H1 (cell line): ENCODE measurements at regions not wholly inside any gene's neighbourhood (a gene's known extent, or its start where the extent isn't known, plus 50 kb on each side); places are given as distances from the start of the nearest gene placed in this dataset.

Experiments
- CTCF ChIA-PET: fragments of 300-600 bp; sonication (Branson Sonifier 250); formaldehyde crosslinking; loops from one replicate; lab custom pipeline; 2021; ENCODE audit not compliant: partially characterized antibody; lab: Charles Lee
- POLR2A ChIA-PET: fragments of 300-600 bp; sonication (Branson Sonifier 250); formaldehyde crosslinking; loops from one replicate; lab custom pipeline; 2021; ENCODE audit warnings: inconsistent platforms; ENCODE audit not compliant: partially characterized antibody; lab: Charles Lee
- DNase-seq, 2 experiments: peaks; one replicate each; pipeline versions ENCODE4 v3.0.0 to v3.0.0-alpha.2; 2010 to 2022; ENCODE audit warnings: low spot score in 2 of 2, low read depth in 1 of 2, mixed read lengths in 1 of 2
- FAIRE-seq: peaks from 2 replicates; lab custom pipeline; 2011; peaks lifted over from hg19 to GRCh38; lab: Jason Lieb, UNC
- H2AFZ ChIP-seq: 2 replicates; pipeline ENCODE4 v1.8.1; 2012; ENCODE audit warnings: low read length, inconsistent platforms
- H2AK5ac ChIP-seq: 2 replicates; pipeline ENCODE4 v1.6.1; 2013; ENCODE audit warnings: low read depth, low read length
- H2BK120ac ChIP-seq: replicated peaks from 2 replicates; pipeline ENCODE3; 2013; ENCODE audit warnings: low read depth, low read length, inconsistent platforms
- H2BK12ac ChIP-seq: 2 replicates; pipeline ENCODE4 v1.6.1; 2013; ENCODE audit warnings: low read depth, low read length
- H2BK15ac ChIP-seq: 2 replicates; pipeline ENCODE4 v1.6.1; 2013; ENCODE audit warnings: low read length
- H2BK20ac ChIP-seq: 2 replicates; pipeline ENCODE4 v1.6.1; 2013; ENCODE audit warnings: low read length
- H2BK5ac ChIP-seq: 2 replicates; pipeline ENCODE4 v1.6.1; 2013; ENCODE audit warnings: low read depth, low read length
- H3K14ac ChIP-seq: 2 replicates; pipeline ENCODE4 v1.6.1; 2013; ENCODE audit warnings: inconsistent platforms; ENCODE audit not compliant: insufficient read length
- H3K18ac ChIP-seq: 2 replicates; pipeline ENCODE4 v1.6.1; 2013; ENCODE audit warnings: low read length; ENCODE audit errors: extremely low read depth
- H3K23ac ChIP-seq: 2 replicates; pipeline ENCODE4 v1.6.1; 2013; ENCODE audit warnings: inconsistent platforms; ENCODE audit not compliant: insufficient read length
- H3K23me2 ChIP-seq: 2 replicates; pipeline ENCODE4 v1.6.1; 2013; ENCODE audit warnings: low read depth, low read length
- H3K27ac ChIP-seq: 2 replicates; pipeline ENCODE4 v1.6.1; 2011; ENCODE audit warnings: low read depth, low read length, inconsistent platforms
- H3K27me3 ChIP-seq, 4 experiments: replicated peaks in 1 of 4; 1 replicate in 1 of 4; 2 replicates in 3 of 4; pipeline versions ENCODE4 v1.6.1 to v1.8.1; 2011 to 2013; ENCODE audit warnings: low read length in 3 of 4, mild to moderate bottlenecking in 3 of 4, inconsistent platforms in 2 of 4, mixed read lengths in 2 of 4, moderate library complexity in 1 of 4; ENCODE audit not compliant: control insufficient read depth in 3 of 4, insufficient read depth in 3 of 4; ENCODE audit errors: extremely low read depth in 1 of 4
- H3K36me3 ChIP-seq, 4 experiments: 2 replicates each; pipeline versions ENCODE4 v1.6.1 to v1.8.1; 2011 to 2013; ENCODE audit warnings: mild to moderate bottlenecking in 4 of 4, low read length in 3 of 4, moderate library complexity in 2 of 4, control low read depth in 1 of 4, inconsistent platforms in 1 of 4; ENCODE audit not compliant: insufficient read depth in 4 of 4, control insufficient read depth in 2 of 4
- H3K4ac ChIP-seq: replicated peaks from 2 replicates; pipeline ENCODE3; 2013; ENCODE audit warnings: low read length, low read depth, mixed read lengths, inconsistent platforms; ENCODE audit not compliant: insufficient read length
- H3K4me1 ChIP-seq, 4 experiments: replicated peaks in 1 of 4; 1 replicate in 1 of 4; 2 replicates in 3 of 4; pipeline versions ENCODE4 v1.6.1 to v1.8.1; 2011 to 2013; ENCODE audit warnings: low read length in 3 of 4, inconsistent platforms in 2 of 4, mixed read lengths in 1 of 4; ENCODE audit not compliant: insufficient read depth in 4 of 4, control insufficient read depth in 3 of 4
- H3K4me2 ChIP-seq, 2 experiments: 2 replicates each; pipeline versions ENCODE4 v1.6.1 to v1.8.1; 2011 to 2013; ENCODE audit warnings: low read depth in 2 of 2, low read length in 2 of 2, control low read depth in 1 of 2, inconsistent platforms in 1 of 2, mild to moderate bottlenecking in 1 of 2; ENCODE audit not compliant: insufficient read depth in 1 of 2
- H3K4me3 ChIP-seq, 4 experiments: fragments of 200-600, 300-600 bp in 1 of 4; sonication (generic), shearing (Covaris generic), sonication (Bioruptor Twin) in 1 of 4; 2 replicates each; pipeline versions ENCODE4 v1.5.1 to v1.8.1; 2011 to 2016; ENCODE audit warnings: low read length in 4 of 4, low read depth in 3 of 4, control low read depth in 2 of 4, inconsistent platforms in 2 of 4, mild to moderate bottlenecking in 2 of 4, mixed read lengths in 1 of 4, moderate library complexity in 1 of 4; ENCODE audit not compliant: insufficient read depth in 2 of 4; ENCODE audit errors: extremely low read depth in 1 of 4
- H3K56ac ChIP-seq: replicated peaks from 2 replicates; pipeline ENCODE3; 2013; ENCODE audit warnings: low read depth, mild to moderate bottlenecking, mixed read lengths, low read length, inconsistent platforms; ENCODE audit not compliant: insufficient read length
- H3K79me1 ChIP-seq: 2 replicates; pipeline ENCODE4 v1.6.1; 2013; ENCODE audit warnings: low read depth, low read length, control low read depth
- H3K79me2 ChIP-seq, 2 experiments: 2 replicates each; pipeline versions ENCODE4 v1.6.1 to v1.8.1; 2012 to 2013; ENCODE audit warnings: low read length in 2 of 2, mild to moderate bottlenecking in 2 of 2, inconsistent platforms in 1 of 2; ENCODE audit not compliant: insufficient read depth in 2 of 2, control insufficient read depth in 1 of 2
- H3K9ac ChIP-seq, 4 experiments: replicated peaks in 1 of 4; 1 replicate in 1 of 4; 2 replicates in 3 of 4; pipeline versions ENCODE4 v1.6.1 to v1.8.1; 2011 to 2013; ENCODE audit warnings: low read depth in 3 of 4, low read length in 3 of 4, control low read depth in 2 of 4, mild to moderate bottlenecking in 2 of 4, moderate library complexity in 2 of 4, inconsistent platforms in 1 of 4; ENCODE audit errors: extremely low read depth in 1 of 4
- H3K9me3 ChIP-seq, 2 experiments: 2 replicates each; pipeline versions ENCODE4 v1.6.1 to v1.8.1; 2012 to 2013; ENCODE audit warnings: mild to moderate bottlenecking in 2 of 2, moderate library complexity in 2 of 2, control low read depth in 1 of 2, inconsistent platforms in 1 of 2, low read depth in 1 of 2, low read length in 1 of 2, mixed read lengths in 1 of 2; ENCODE audit not compliant: insufficient read depth in 2 of 2
- H4K20me1 ChIP-seq, 2 experiments: replicated peaks in 1 of 2; 2 replicates each; pipeline versions ENCODE3 to v1.8.1; 2011 to 2013; ENCODE audit warnings: inconsistent platforms in 2 of 2, low read length in 2 of 2, mild to moderate bottlenecking in 1 of 2; ENCODE audit not compliant: insufficient read depth in 2 of 2, control insufficient read depth in 1 of 2
- H4K5ac ChIP-seq: 2 replicates; pipeline ENCODE4 v1.6.1; 2013; ENCODE audit warnings: low read length, low read depth, mixed read lengths, inconsistent platforms; ENCODE audit not compliant: insufficient read length
- H4K8ac ChIP-seq: 2 replicates; pipeline ENCODE4 v1.8.0; 2013; ENCODE audit warnings: mild to moderate bottlenecking, moderate library complexity, low read length, inconsistent platforms; ENCODE audit not compliant: insufficient read depth; ENCODE audit errors: extremely low read depth
- H4K91ac ChIP-seq: replicated peaks from 2 replicates; pipeline ENCODE3; 2013; ENCODE audit warnings: low read length, mixed read lengths, inconsistent platforms; ENCODE audit not compliant: insufficient read length
- CHD1 ChIP-seq: IDR thresholded peaks from 2 replicates; pipeline ENCODE4 v1.6.1; 2012; ENCODE audit warnings: low read depth, low read length, improper control_type of control experiment
- JUN ChIP-seq: IDR thresholded peaks from 2 replicates; pipeline ENCODE4 v1.6.1; 2011; ENCODE audit warnings: low read depth, mild to moderate bottlenecking, improper control_type of control experiment, low read length
- POU5F1 ChIP-seq: IDR thresholded peaks from 2 replicates; pipeline ENCODE4 v1.6.1; 2011; ENCODE audit warnings: low read depth, mild to moderate bottlenecking, low read length, moderate library complexity
- RAD21 ChIP-seq, 2 experiments: IDR thresholded peaks in 1 of 2; conservative IDR thresholded peaks in 1 of 2; 2 replicates each; pipeline ENCODE4 v1.6.1; 2011; ENCODE audit warnings: low read depth in 2 of 2, low read length in 2 of 2, improper control_type of control experiment in 1 of 2, inconsistent platforms in 1 of 2, mild to moderate bottlenecking in 1 of 2, moderate library complexity in 1 of 2
- RXRA ChIP-seq: IDR thresholded peaks from 2 replicates; pipeline ENCODE4 v1.6.1; 2011; ENCODE audit warnings: low read depth, mild to moderate bottlenecking, low read length, moderate library complexity; ENCODE audit not compliant: insufficient read depth
- TAF7 ChIP-seq: optimal IDR thresholded peaks from 2 replicates; pipeline ENCODE3; 2011; ENCODE audit warnings: low read depth, mild to moderate bottlenecking, inconsistent platforms, low read length, moderate library complexity, borderline replicate concordance
- TCF12 ChIP-seq: IDR thresholded peaks from 2 replicates; pipeline ENCODE4 v1.6.1; 2011; ENCODE audit warnings: low read depth, mild to moderate bottlenecking, low read length
- TEAD4 ChIP-seq: IDR thresholded peaks from 2 replicates; pipeline ENCODE4 v1.6.1; 2012; ENCODE audit warnings: low read depth, low read length, inconsistent platforms, mixed read lengths
- WGBS, 2 experiments: shearing (Covaris generic) in 1 of 2; methylation state at CpG; one replicate each; pipeline versions ENCODE4 v1.1.6 to v1.1.7; 2013 to 2015; ENCODE audit warnings: low lambda C conversion rate in 2 of 2, mixed read lengths in 2 of 2, inconsistent platforms in 1 of 2, low coverage in 1 of 2, missing lambda C conversion rate in 1 of 2; ENCODE audit not compliant: insufficient replicate concordance in 2 of 2, insufficient coverage in 1 of 2, insufficient read length in 1 of 2; ENCODE audit errors: extremely low coverage in 1 of 2, missing lambda C conversion rate in 1 of 2; 5-methylcytosine and 5-hydroxymethylcytosine counted together
- TF ChIP-seq, protein P1 (sequence below), 3 experiments: IDR thresholded peaks; 1 replicate in 2 of 3; 2 replicates in 1 of 3; pipeline versions ENCODE4 v1.5.1 to v1.6.1; 2011; ENCODE audit warnings: low read length in 3 of 3, mild to moderate bottlenecking in 3 of 3, inconsistent platforms in 2 of 3, low read depth in 1 of 3, moderate library complexity in 1 of 3; ENCODE audit not compliant: insufficient read depth in 1 of 3; ENCODE audit errors: control extremely low read depth in 1 of 3

- H2BK12ac ChIP-seq, result no peak overlapping the region
- FAIRE-seq, result peak; percentile 70
- no peak overlapping the region for H2BK5ac ChIP-seq
- no peaks in the 10 kb centered on the region; a peak in 1 of 4 replicates for H3K9me3 ChIP-seq
- no peaks in the 10 kb centered on the region for H3K23me2 ChIP-seq
- no peaks in the 10 kb centered on the region for H3K27me3 ChIP-seq
- peak in 1 of 2 experiments; percentile 56 for DNase-seq
- H4K91ac ChIP-seq, result no peak overlapping the region
- H3K4me3 ChIP-seq, result no peak overlapping the region
- no peaks in the 10 kb centered on the region for H3K36me3 ChIP-seq
- H2AFZ ChIP-seq, result no peak overlapping the region
- H3K27ac ChIP-seq, result no peak overlapping the region
- no peak overlapping the region for H2AK5ac ChIP-seq
- no peak overlapping the region for H4K8ac ChIP-seq
- no peak overlapping the region for H3K9ac ChIP-seq
- no peak overlapping the region for H2BK20ac ChIP-seq
- CTCF ChIA-PET, result interaction anchor here (0.6 to 2.1 kb wide), 29 partner anchors 9 to 883 kb away, joined by 3 to 18 read pairs (median 3); no protein-coding TSS in a partner anchor
- no peak overlapping the region for H2BK15ac ChIP-seq
- H2BK120ac ChIP-seq, result no peak overlapping the region
- H3K23ac ChIP-seq, result no peak overlapping the region
- no peak overlapping the region for H3K14ac ChIP-seq
- 53% methylated on average over 16 of the region's 16 CpGs; no CpG with 5 or more reads in 1 of the 2 experiments for WGBS, 2 experiments
- POLR2A ChIA-PET, result interaction anchor here (0.5 to 1.3 kb wide), 2 partner anchors 14 to 268 kb away, joined by 3 to 4 read pairs; no protein-coding TSS in a partner anchor
- H3K4me2 ChIP-seq, result peak overlapping the region in 1 of 2 experiments; percentile 40; a peak in 1 of 4 replicates
- no peak overlapping the region for H3K4ac ChIP-seq
- H3K4me1 ChIP-seq, result peaks cover 0 to 3% (median 3%) of the 10 kb centered on the region in 4 experiments; a peak in 3 of 7 replicates
- H3K79me1 ChIP-seq, result no peaks in the 10 kb centered on the region
- no peak overlapping the region for H3K56ac ChIP-seq
- no peak overlapping the region for H4K5ac ChIP-seq
- H3K79me2 ChIP-seq, result no peaks in the 10 kb centered on the region
- no peak overlapping the region for H3K18ac ChIP-seq
- peaks cover 0 to 2% of the 10 kb centered on the region in 2 experiments for H4K20me1 ChIP-seq
- no peak for TF ChIP-seq TAF7
- peak; percentile 78 for TF ChIP-seq TEAD4
- 0 out of 2 replicates have a peak, but pooled peaks have one; percentile 11 for TF ChIP-seq TCF12
- TF ChIP-seq RAD21 (IDR thresholded peaks at IDR 0.05 in 1 of 2, conservative IDR thresholded peaks at IDR 0.05 in 1 of 2; ENCODE audit: low read depth in 2 of 2, low read length in 2 of 2), result peak; percentile 56 to 62
- no peak for TF ChIP-seq POU5F1
- no peak for TF ChIP-seq CHD1
- no peak for TF ChIP-seq RXRA
- no peak for TF ChIP-seq JUN
- TF ChIP-seq, protein P1, sequence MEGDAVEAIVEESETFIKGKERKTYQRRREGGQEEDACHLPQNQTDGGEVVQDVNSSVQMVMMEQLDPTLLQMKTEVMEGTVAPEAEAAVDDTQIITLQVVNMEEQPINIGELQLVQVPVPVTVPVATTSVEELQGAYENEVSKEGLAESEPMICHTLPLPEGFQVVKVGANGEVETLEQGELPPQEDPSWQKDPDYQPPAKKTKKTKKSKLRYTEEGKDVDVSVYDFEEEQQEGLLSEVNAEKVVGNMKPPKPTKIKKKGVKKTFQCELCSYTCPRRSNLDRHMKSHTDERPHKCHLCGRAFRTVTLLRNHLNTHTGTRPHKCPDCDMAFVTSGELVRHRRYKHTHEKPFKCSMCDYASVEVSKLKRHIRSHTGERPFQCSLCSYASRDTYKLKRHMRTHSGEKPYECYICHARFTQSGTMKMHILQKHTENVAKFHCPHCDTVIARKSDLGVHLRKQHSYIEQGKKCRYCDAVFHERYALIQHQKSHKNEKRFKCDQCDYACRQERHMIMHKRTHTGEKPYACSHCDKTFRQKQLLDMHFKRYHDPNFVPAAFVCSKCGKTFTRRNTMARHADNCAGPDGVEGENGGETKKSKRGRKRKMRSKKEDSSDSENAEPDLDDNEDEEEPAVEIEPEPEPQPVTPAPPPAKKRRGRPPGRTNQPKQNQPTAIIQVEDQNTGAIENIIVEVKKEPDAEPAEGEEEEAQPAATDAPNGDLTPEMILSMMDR (IDR thresholded peaks at IDR 0.05; ENCODE audit: control extremely low read depth in 1 of 3, insufficient read depth in 1 of 3, low read depth in 1 of 3, low read length in 3 of 3), result peak; percentile 70 to 72 (median 71)
Observed at GRCh38 chr22:48782811-48783511, 1044.7 kb downstream of the BRD1 start.
